ENCODE measurements at regions not wholly inside any gene's neighbourhood (a gene's known extent, or its start where the extent isn't known, plus 50 kb on each side); places are given as distances from the start of the nearest gene placed in this dataset.

DNA sequence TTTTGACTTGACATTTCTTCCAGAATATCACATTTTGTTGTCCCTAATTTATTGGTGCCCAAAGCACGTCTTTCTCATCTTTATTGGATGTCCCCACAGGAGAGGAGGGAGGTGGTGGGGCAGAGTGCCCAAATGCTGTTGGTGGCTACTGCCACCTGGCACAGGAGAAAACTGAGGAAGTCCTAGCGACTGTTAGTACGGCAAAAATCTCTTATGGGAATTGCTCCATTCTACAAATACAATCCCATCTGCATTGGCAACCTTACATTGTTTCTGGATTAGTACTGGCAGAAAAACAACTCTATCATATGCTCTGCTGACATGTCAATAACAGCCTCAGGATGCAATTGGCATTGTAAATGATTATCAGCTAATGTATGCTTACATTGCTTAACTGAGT is 235.4 kb upstream of the IRAK1BP1 start:
- TF ChIP-seq, protein P1, sequence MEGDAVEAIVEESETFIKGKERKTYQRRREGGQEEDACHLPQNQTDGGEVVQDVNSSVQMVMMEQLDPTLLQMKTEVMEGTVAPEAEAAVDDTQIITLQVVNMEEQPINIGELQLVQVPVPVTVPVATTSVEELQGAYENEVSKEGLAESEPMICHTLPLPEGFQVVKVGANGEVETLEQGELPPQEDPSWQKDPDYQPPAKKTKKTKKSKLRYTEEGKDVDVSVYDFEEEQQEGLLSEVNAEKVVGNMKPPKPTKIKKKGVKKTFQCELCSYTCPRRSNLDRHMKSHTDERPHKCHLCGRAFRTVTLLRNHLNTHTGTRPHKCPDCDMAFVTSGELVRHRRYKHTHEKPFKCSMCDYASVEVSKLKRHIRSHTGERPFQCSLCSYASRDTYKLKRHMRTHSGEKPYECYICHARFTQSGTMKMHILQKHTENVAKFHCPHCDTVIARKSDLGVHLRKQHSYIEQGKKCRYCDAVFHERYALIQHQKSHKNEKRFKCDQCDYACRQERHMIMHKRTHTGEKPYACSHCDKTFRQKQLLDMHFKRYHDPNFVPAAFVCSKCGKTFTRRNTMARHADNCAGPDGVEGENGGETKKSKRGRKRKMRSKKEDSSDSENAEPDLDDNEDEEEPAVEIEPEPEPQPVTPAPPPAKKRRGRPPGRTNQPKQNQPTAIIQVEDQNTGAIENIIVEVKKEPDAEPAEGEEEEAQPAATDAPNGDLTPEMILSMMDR (IDR thresholded peaks at IDR 0.05) = no peak
- no peak for TF ChIP-seq POLR2A (IDR thresholded peaks at IDR 0.05)

All from adrenal gland (tissue), 5 donors.